H1 (cell line): ENCODE measurements at regions not wholly inside any gene's neighbourhood (a gene's known extent, or its start where the extent isn't known, plus 50 kb on each side); places are given as distances from the start of the nearest gene placed in this dataset.

ENCODE experiments used
- CTCF ChIA-PET: fragments of 300-600 bp; sonication (Branson Sonifier 250); formaldehyde crosslinking; loops from one replicate; lab custom pipeline; 2021; ENCODE audit not compliant: partially characterized antibody; lab: Charles Lee
- POLR2A ChIA-PET: fragments of 300-600 bp; sonication (Branson Sonifier 250); formaldehyde crosslinking; loops from one replicate; lab custom pipeline; 2021; ENCODE audit warnings: inconsistent platforms; ENCODE audit not compliant: partially characterized antibody; lab: Charles Lee
- DNase-seq, 2 experiments: peaks; one replicate each; pipeline versions ENCODE4 v3.0.0 to v3.0.0-alpha.2; 2010 to 2022; ENCODE audit warnings: low spot score in 2 of 2, low read depth in 1 of 2, mixed read lengths in 1 of 2
- FAIRE-seq: peaks from 2 replicates; lab custom pipeline; 2011; peaks lifted over from hg19 to GRCh38; lab: Jason Lieb, UNC
- H2AFZ ChIP-seq: 2 replicates; pipeline ENCODE4 v1.8.1; 2012; ENCODE audit warnings: low read length, inconsistent platforms
- H2AK5ac ChIP-seq: 2 replicates; pipeline ENCODE4 v1.6.1; 2013; ENCODE audit warnings: low read depth, low read length
- H2BK120ac ChIP-seq: replicated peaks from 2 replicates; pipeline ENCODE3; 2013; ENCODE audit warnings: low read depth, low read length, inconsistent platforms
- H2BK12ac ChIP-seq: 2 replicates; pipeline ENCODE4 v1.6.1; 2013; ENCODE audit warnings: low read depth, low read length
- H2BK15ac ChIP-seq: 2 replicates; pipeline ENCODE4 v1.6.1; 2013; ENCODE audit warnings: low read length
- H2BK20ac ChIP-seq: 2 replicates; pipeline ENCODE4 v1.6.1; 2013; ENCODE audit warnings: low read length
- H2BK5ac ChIP-seq: 2 replicates; pipeline ENCODE4 v1.6.1; 2013; ENCODE audit warnings: low read depth, low read length
- H3K14ac ChIP-seq: 2 replicates; pipeline ENCODE4 v1.6.1; 2013; ENCODE audit warnings: inconsistent platforms; ENCODE audit not compliant: insufficient read length
- H3K18ac ChIP-seq: 2 replicates; pipeline ENCODE4 v1.6.1; 2013; ENCODE audit warnings: low read length; ENCODE audit errors: extremely low read depth
- H3K23ac ChIP-seq: 2 replicates; pipeline ENCODE4 v1.6.1; 2013; ENCODE audit warnings: inconsistent platforms; ENCODE audit not compliant: insufficient read length
- H3K23me2 ChIP-seq: 2 replicates; pipeline ENCODE4 v1.6.1; 2013; ENCODE audit warnings: low read depth, low read length
- H3K27ac ChIP-seq: 2 replicates; pipeline ENCODE4 v1.6.1; 2011; ENCODE audit warnings: low read depth, low read length, inconsistent platforms
- H3K27me3 ChIP-seq, 4 experiments: replicated peaks in 1 of 4; 1 replicate in 1 of 4; 2 replicates in 3 of 4; pipeline versions ENCODE4 v1.6.1 to v1.8.1; 2011 to 2013; ENCODE audit warnings: low read length in 3 of 4, mild to moderate bottlenecking in 3 of 4, inconsistent platforms in 2 of 4, mixed read lengths in 2 of 4, moderate library complexity in 1 of 4; ENCODE audit not compliant: control insufficient read depth in 3 of 4, insufficient read depth in 3 of 4; ENCODE audit errors: extremely low read depth in 1 of 4
- H3K36me3 ChIP-seq, 4 experiments: 2 replicates each; pipeline versions ENCODE4 v1.6.1 to v1.8.1; 2011 to 2013; ENCODE audit warnings: mild to moderate bottlenecking in 4 of 4, low read length in 3 of 4, moderate library complexity in 2 of 4, control low read depth in 1 of 4, inconsistent platforms in 1 of 4; ENCODE audit not compliant: insufficient read depth in 4 of 4, control insufficient read depth in 2 of 4
- H3K4ac ChIP-seq: replicated peaks from 2 replicates; pipeline ENCODE3; 2013; ENCODE audit warnings: low read length, low read depth, mixed read lengths, inconsistent platforms; ENCODE audit not compliant: insufficient read length
- H3K4me1 ChIP-seq, 4 experiments: replicated peaks in 1 of 4; 1 replicate in 1 of 4; 2 replicates in 3 of 4; pipeline versions ENCODE4 v1.6.1 to v1.8.1; 2011 to 2013; ENCODE audit warnings: low read length in 3 of 4, inconsistent platforms in 2 of 4, mixed read lengths in 1 of 4; ENCODE audit not compliant: insufficient read depth in 4 of 4, control insufficient read depth in 3 of 4
- H3K4me2 ChIP-seq, 2 experiments: 2 replicates each; pipeline versions ENCODE4 v1.6.1 to v1.8.1; 2011 to 2013; ENCODE audit warnings: low read depth in 2 of 2, low read length in 2 of 2, control low read depth in 1 of 2, inconsistent platforms in 1 of 2, mild to moderate bottlenecking in 1 of 2; ENCODE audit not compliant: insufficient read depth in 1 of 2
- H3K4me3 ChIP-seq, 4 experiments: fragments of 200-600, 300-600 bp in 1 of 4; sonication (generic), shearing (Covaris generic), sonication (Bioruptor Twin) in 1 of 4; 2 replicates each; pipeline versions ENCODE4 v1.5.1 to v1.8.1; 2011 to 2016; ENCODE audit warnings: low read length in 4 of 4, low read depth in 3 of 4, control low read depth in 2 of 4, inconsistent platforms in 2 of 4, mild to moderate bottlenecking in 2 of 4, mixed read lengths in 1 of 4, moderate library complexity in 1 of 4; ENCODE audit not compliant: insufficient read depth in 2 of 4; ENCODE audit errors: extremely low read depth in 1 of 4
- H3K56ac ChIP-seq: replicated peaks from 2 replicates; pipeline ENCODE3; 2013; ENCODE audit warnings: low read depth, mild to moderate bottlenecking, mixed read lengths, low read length, inconsistent platforms; ENCODE audit not compliant: insufficient read length
- H3K79me1 ChIP-seq: 2 replicates; pipeline ENCODE4 v1.6.1; 2013; ENCODE audit warnings: low read depth, low read length, control low read depth
- H3K79me2 ChIP-seq, 2 experiments: 2 replicates each; pipeline versions ENCODE4 v1.6.1 to v1.8.1; 2012 to 2013; ENCODE audit warnings: low read length in 2 of 2, mild to moderate bottlenecking in 2 of 2, inconsistent platforms in 1 of 2; ENCODE audit not compliant: insufficient read depth in 2 of 2, control insufficient read depth in 1 of 2
- H3K9ac ChIP-seq, 4 experiments: replicated peaks in 1 of 4; 1 replicate in 1 of 4; 2 replicates in 3 of 4; pipeline versions ENCODE4 v1.6.1 to v1.8.1; 2011 to 2013; ENCODE audit warnings: low read depth in 3 of 4, low read length in 3 of 4, control low read depth in 2 of 4, mild to moderate bottlenecking in 2 of 4, moderate library complexity in 2 of 4, inconsistent platforms in 1 of 4; ENCODE audit errors: extremely low read depth in 1 of 4
- H3K9me3 ChIP-seq, 2 experiments: 2 replicates each; pipeline versions ENCODE4 v1.6.1 to v1.8.1; 2012 to 2013; ENCODE audit warnings: mild to moderate bottlenecking in 2 of 2, moderate library complexity in 2 of 2, control low read depth in 1 of 2, inconsistent platforms in 1 of 2, low read depth in 1 of 2, low read length in 1 of 2, mixed read lengths in 1 of 2; ENCODE audit not compliant: insufficient read depth in 2 of 2
- H4K20me1 ChIP-seq, 2 experiments: replicated peaks in 1 of 2; 2 replicates each; pipeline versions ENCODE3 to v1.8.1; 2011 to 2013; ENCODE audit warnings: inconsistent platforms in 2 of 2, low read length in 2 of 2, mild to moderate bottlenecking in 1 of 2; ENCODE audit not compliant: insufficient read depth in 2 of 2, control insufficient read depth in 1 of 2
- H4K5ac ChIP-seq: 2 replicates; pipeline ENCODE4 v1.6.1; 2013; ENCODE audit warnings: low read length, low read depth, mixed read lengths, inconsistent platforms; ENCODE audit not compliant: insufficient read length
- H4K8ac ChIP-seq: 2 replicates; pipeline ENCODE4 v1.8.0; 2013; ENCODE audit warnings: mild to moderate bottlenecking, moderate library complexity, low read length, inconsistent platforms; ENCODE audit not compliant: insufficient read depth; ENCODE audit errors: extremely low read depth
- H4K91ac ChIP-seq: replicated peaks from 2 replicates; pipeline ENCODE3; 2013; ENCODE audit warnings: low read length, mixed read lengths, inconsistent platforms; ENCODE audit not compliant: insufficient read length
- BRCA1 ChIP-seq: IDR thresholded peaks from 2 replicates; pipeline ENCODE4 v1.6.1; 2012; ENCODE audit warnings: low read depth, low read length, improper control_type of control experiment
- CBX8 ChIP-seq: fragments of 300-800, 300-1000 bp; sonication (generic); IDR thresholded peaks from 2 replicates; pipeline ENCODE4 v1.7.1; 2016; ENCODE audit warnings: low read depth, low read length, borderline replicate concordance
- CHD1 ChIP-seq: IDR thresholded peaks from 2 replicates; pipeline ENCODE4 v1.6.1; 2012; ENCODE audit warnings: low read depth, low read length, improper control_type of control experiment
- EZH2 ChIP-seq: fragments of 200-600 bp; sonication (generic); IDR thresholded peaks from 2 replicates; pipeline ENCODE4 v1.7.1; 2012; ENCODE audit warnings: low read depth, mild to moderate bottlenecking, moderate library complexity, low read length, inconsistent platforms; ENCODE audit not compliant: severe bottlenecking
- FOSL1 ChIP-seq: IDR thresholded peaks from 2 replicates; pipeline ENCODE4 v1.6.1; 2011; ENCODE audit warnings: mild to moderate bottlenecking, low read depth, low read length, moderate library complexity; ENCODE audit not compliant: insufficient read depth
- POU5F1 ChIP-seq: IDR thresholded peaks from 2 replicates; pipeline ENCODE4 v1.6.1; 2011; ENCODE audit warnings: low read depth, mild to moderate bottlenecking, low read length, moderate library complexity
- SUZ12 ChIP-seq: fragments of 200-600 bp; sonication (generic); IDR thresholded peaks from 2 replicates; pipeline ENCODE4 v1.6.1; 2012; ENCODE audit warnings: mild to moderate bottlenecking, inconsistent platforms, low read length, moderate library complexity, mixed read lengths
- TAF1 ChIP-seq: IDR thresholded peaks from 2 replicates; pipeline ENCODE4 v1.6.1; 2011; ENCODE audit warnings: mild to moderate bottlenecking, low read depth, low read length
- TBP ChIP-seq: IDR thresholded peaks from 2 replicates; pipeline ENCODE4 v1.6.1; 2011; ENCODE audit warnings: low read depth, low read length, improper control_type of control experiment
- ZNF274 ChIP-seq: IDR thresholded peaks from 2 replicates; pipeline ENCODE4 v1.7.0; 2012; ENCODE audit warnings: low read length, borderline replicate concordance; ENCODE audit errors: extremely low read depth
- WGBS, 2 experiments: shearing (Covaris generic) in 1 of 2; methylation state at CpG; one replicate each; pipeline versions ENCODE4 v1.1.6 to v1.1.7; 2013 to 2015; ENCODE audit warnings: low lambda C conversion rate in 2 of 2, mixed read lengths in 2 of 2, inconsistent platforms in 1 of 2, low coverage in 1 of 2, missing lambda C conversion rate in 1 of 2; ENCODE audit not compliant: insufficient replicate concordance in 2 of 2, insufficient coverage in 1 of 2, insufficient read length in 1 of 2; ENCODE audit errors: extremely low coverage in 1 of 2, missing lambda C conversion rate in 1 of 2; 5-methylcytosine and 5-hydroxymethylcytosine counted together
- TF ChIP-seq, protein P1 (sequence below): IDR thresholded peaks from 2 replicates; pipeline ENCODE4 v1.6.1; 2011; ENCODE audit warnings: low read depth, mild to moderate bottlenecking, low read length; ENCODE audit not compliant: insufficient read depth
- TF ChIP-seq, protein P2 (sequence below), 3 experiments: IDR thresholded peaks; 1 replicate in 2 of 3; 2 replicates in 1 of 3; pipeline versions ENCODE4 v1.5.1 to v1.6.1; 2011; ENCODE audit warnings: low read length in 3 of 3, mild to moderate bottlenecking in 3 of 3, inconsistent platforms in 2 of 3, low read depth in 1 of 3, moderate library complexity in 1 of 3; ENCODE audit not compliant: insufficient read depth in 1 of 3; ENCODE audit errors: control extremely low read depth in 1 of 3

- H3K4me3 ChIP-seq: no peak overlapping the region
- H4K20me1 ChIP-seq: no peaks in the 10 kb centered on the region
- H2AK5ac ChIP-seq: no peak overlapping the region
- H3K79me2 ChIP-seq: no peaks in the 10 kb centered on the region
- no peak overlapping the region for H2BK20ac ChIP-seq
- H3K23me2 ChIP-seq: no peaks in the 10 kb centered on the region
- H4K91ac ChIP-seq: no peak overlapping the region
- no peak overlapping the region for H2BK12ac ChIP-seq
- no peak for DNase-seq
- ChIA-PET POLR2A (no interaction called here), CTCF (no interaction called here)
- H3K27ac ChIP-seq: no peak overlapping the region
- H3K36me3 ChIP-seq: no peaks in the 10 kb centered on the region
- WGBS, 2 experiments: 82% methylated on average over 3 of the region's 3 CpGs; no CpG with 5 or more reads in 1 of the 2 experiments
- H2BK5ac ChIP-seq: no peak overlapping the region
- H2BK120ac ChIP-seq: no peak overlapping the region
- no peak overlapping the region for H2AFZ ChIP-seq
- peaks cover 0 to 4% of the 10 kb centered on the region in 2 experiments; a peak in 1 of 4 replicates for H3K9me3 ChIP-seq
- H3K56ac ChIP-seq: no peak overlapping the region
- H3K23ac ChIP-seq: no peak overlapping the region
- H3K4me2 ChIP-seq: no peak overlapping the region
- TF ChIP-seq ZNF274: no peak
- no peak for TF ChIP-seq FOSL1
- no peak for TF ChIP-seq TBP
- TF ChIP-seq CHD1: no peak
- TF ChIP-seq POU5F1: no peak
- TF ChIP-seq, protein P1, sequence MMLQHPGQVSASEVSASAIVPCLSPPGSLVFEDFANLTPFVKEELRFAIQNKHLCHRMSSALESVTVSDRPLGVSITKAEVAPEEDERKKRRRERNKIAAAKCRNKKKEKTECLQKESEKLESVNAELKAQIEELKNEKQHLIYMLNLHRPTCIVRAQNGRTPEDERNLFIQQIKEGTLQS: no peak
- TF ChIP-seq TAF1: no peak
- TF ChIP-seq BRCA1: no peak
- TF ChIP-seq, protein P2, sequence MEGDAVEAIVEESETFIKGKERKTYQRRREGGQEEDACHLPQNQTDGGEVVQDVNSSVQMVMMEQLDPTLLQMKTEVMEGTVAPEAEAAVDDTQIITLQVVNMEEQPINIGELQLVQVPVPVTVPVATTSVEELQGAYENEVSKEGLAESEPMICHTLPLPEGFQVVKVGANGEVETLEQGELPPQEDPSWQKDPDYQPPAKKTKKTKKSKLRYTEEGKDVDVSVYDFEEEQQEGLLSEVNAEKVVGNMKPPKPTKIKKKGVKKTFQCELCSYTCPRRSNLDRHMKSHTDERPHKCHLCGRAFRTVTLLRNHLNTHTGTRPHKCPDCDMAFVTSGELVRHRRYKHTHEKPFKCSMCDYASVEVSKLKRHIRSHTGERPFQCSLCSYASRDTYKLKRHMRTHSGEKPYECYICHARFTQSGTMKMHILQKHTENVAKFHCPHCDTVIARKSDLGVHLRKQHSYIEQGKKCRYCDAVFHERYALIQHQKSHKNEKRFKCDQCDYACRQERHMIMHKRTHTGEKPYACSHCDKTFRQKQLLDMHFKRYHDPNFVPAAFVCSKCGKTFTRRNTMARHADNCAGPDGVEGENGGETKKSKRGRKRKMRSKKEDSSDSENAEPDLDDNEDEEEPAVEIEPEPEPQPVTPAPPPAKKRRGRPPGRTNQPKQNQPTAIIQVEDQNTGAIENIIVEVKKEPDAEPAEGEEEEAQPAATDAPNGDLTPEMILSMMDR (IDR thresholded peaks at IDR 0.05; ENCODE audit: control extremely low read depth in 1 of 3, insufficient read depth in 1 of 3, low read depth in 1 of 3, low read length in 3 of 3): no peak
- no peak for TF ChIP-seq SUZ12
- TF ChIP-seq EZH2: no peak
- no peak for TF ChIP-seq CBX8
- H3K27me3 ChIP-seq: no peaks in the 10 kb centered on the region
- no peak overlapping the region for H3K14ac ChIP-seq
- no peak overlapping the region for H3K9ac ChIP-seq
- no peak overlapping the region for H4K5ac ChIP-seq
- no peaks in the 10 kb centered on the region for H3K79me1 ChIP-seq
- no peak overlapping the region for H3K4ac ChIP-seq
- no peak overlapping the region for H2BK15ac ChIP-seq
- no peaks in the 10 kb centered on the region for H3K4me1 ChIP-seq
- no peak for FAIRE-seq
- H4K8ac ChIP-seq: no peak overlapping the region
- H3K18ac ChIP-seq: no peak overlapping the region
Observed at GRCh38 chr2:226526716-226527115, 272.9 kb downstream of the IRS1 start.
